ENCODE measurements at regions not wholly inside any gene's neighbourhood (a gene's known extent, or its start where the extent isn't known, plus 50 kb on each side); places are given as distances from the start of the nearest gene placed in this dataset.

GRCh38 chr2:173690349-173690748, 274.8 kb downstream of the SP3 start:
- intact Hi-C loops (cut with micrococcal nuclease): no loop called here

GRCh38 chr2:173692068-173692467, 273.1 kb downstream of the SP3 start:
- Histone ChIP-seq H3K36me3 (no peaks in the 10 kb centered on the region), H3K9me3 (replicated peaks) (peaks cover 5% of the 10 kb centered on the region), H3K27me3 (ENCODE audit: low read depth) (no peaks in the 10 kb centered on the region), H3K27ac (replicated peaks) (no peak overlapping the region), H3K4me3 (no peak overlapping the region), H3K4me1 (no peaks in the 10 kb centered on the region)
- no peak for DNase-seq
- intact Hi-C loops (cut with micrococcal nuclease): no loop called here
- TF ChIP-seq, protein P1, sequence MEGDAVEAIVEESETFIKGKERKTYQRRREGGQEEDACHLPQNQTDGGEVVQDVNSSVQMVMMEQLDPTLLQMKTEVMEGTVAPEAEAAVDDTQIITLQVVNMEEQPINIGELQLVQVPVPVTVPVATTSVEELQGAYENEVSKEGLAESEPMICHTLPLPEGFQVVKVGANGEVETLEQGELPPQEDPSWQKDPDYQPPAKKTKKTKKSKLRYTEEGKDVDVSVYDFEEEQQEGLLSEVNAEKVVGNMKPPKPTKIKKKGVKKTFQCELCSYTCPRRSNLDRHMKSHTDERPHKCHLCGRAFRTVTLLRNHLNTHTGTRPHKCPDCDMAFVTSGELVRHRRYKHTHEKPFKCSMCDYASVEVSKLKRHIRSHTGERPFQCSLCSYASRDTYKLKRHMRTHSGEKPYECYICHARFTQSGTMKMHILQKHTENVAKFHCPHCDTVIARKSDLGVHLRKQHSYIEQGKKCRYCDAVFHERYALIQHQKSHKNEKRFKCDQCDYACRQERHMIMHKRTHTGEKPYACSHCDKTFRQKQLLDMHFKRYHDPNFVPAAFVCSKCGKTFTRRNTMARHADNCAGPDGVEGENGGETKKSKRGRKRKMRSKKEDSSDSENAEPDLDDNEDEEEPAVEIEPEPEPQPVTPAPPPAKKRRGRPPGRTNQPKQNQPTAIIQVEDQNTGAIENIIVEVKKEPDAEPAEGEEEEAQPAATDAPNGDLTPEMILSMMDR (IDR thresholded peaks at IDR 0.05; ENCODE audit: borderline replicate concordance): no peak

More at GRCh38 chr2:173690349-173690748, 274.8 kb downstream of the SP3 start:
- peaks cover 5% of the 10 kb centered on the region for H3K9me3 ChIP-seq (replicated peaks)
- DNase-seq: no peak
- H3K27ac ChIP-seq (replicated peaks): no peak overlapping the region
- no peak overlapping the region for H3K4me3 ChIP-seq
- H3K27me3 ChIP-seq (ENCODE audit: low read depth): no peaks in the 10 kb centered on the region
- TF ChIP-seq, protein P1 (IDR thresholded peaks at IDR 0.05; ENCODE audit: borderline replicate concordance): no peak
- H3K36me3 ChIP-seq: no peaks in the 10 kb centered on the region
- no peaks in the 10 kb centered on the region for H3K4me1 ChIP-seq

- Histone ChIP-seq H3K4me3 (no peak overlapping the region), H3K9me3 (replicated peaks) (peaks cover 5% of the 10 kb centered on the region), H3K36me3 (no peaks in the 10 kb centered on the region), H3K4me1 (no peaks in the 10 kb centered on the region), H3K27me3 (ENCODE audit: low read depth) (no peaks in the 10 kb centered on the region), H3K27ac (replicated peaks) (no peak overlapping the region)
- intact Hi-C loops (cut with micrococcal nuclease): no loop called here
- no peak for DNase-seq
- TF ChIP-seq, protein P1 (IDR thresholded peaks at IDR 0.05; ENCODE audit: borderline replicate concordance): no peak
These were observed 272.1 kb downstream of the SP3 start for GRCh38 chr2:173693044-173693589.

DNA sequence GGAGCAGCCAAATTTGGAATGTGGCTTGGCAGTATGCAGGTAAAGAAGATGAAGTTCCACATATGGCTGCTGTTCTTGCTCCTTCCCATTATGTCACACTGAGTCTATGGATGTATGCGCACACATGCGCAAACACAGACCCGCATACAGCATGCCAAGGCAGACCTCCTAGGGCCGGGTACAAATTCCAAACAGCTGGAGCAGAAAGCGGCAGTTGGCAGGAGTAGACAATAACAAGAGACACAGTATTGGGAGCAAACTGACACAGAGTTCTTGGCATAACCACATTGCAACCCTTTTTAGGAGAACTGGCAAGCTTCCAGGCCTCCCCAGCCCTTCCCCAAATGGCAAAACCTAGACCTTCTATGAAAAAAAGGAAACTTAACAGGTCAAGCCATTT, 268.9 kb downstream of the SP3 start:
- no peak for DNase-seq
- TF ChIP-seq, protein P1 (IDR thresholded peaks at IDR 0.05; ENCODE audit: borderline replicate concordance): no peak

GRCh38 chr2:173697929-173698328, 267.2 kb downstream of the SP3 start:
- H3K9me3 ChIP-seq (replicated peaks): peaks cover 8% of the 10 kb centered on the region
- TF ChIP-seq, protein P1 (IDR thresholded peaks at IDR 0.05; ENCODE audit: borderline replicate concordance): no peak
- H3K4me1 ChIP-seq: no peaks in the 10 kb centered on the region
- DNase-seq: no peak
- H3K4me3 ChIP-seq: no peak overlapping the region
- H3K36me3 ChIP-seq: no peaks in the 10 kb centered on the region
- intact Hi-C loops (cut with micrococcal nuclease): no loop called here
- no peak overlapping the region for H3K27ac ChIP-seq (replicated peaks)
- no peaks in the 10 kb centered on the region for H3K27me3 ChIP-seq (ENCODE audit: low read depth)

More for the DNA sequence above, 268.9 kb downstream of the SP3 start:
- no peak overlapping the region for H3K27ac ChIP-seq (replicated peaks)
- no peaks in the 10 kb centered on the region for H3K4me1 ChIP-seq
- H3K27me3 ChIP-seq (ENCODE audit: low read depth): no peaks in the 10 kb centered on the region
- intact Hi-C loops (cut with micrococcal nuclease): no loop called here
- no peaks in the 10 kb centered on the region for H3K36me3 ChIP-seq
- H3K4me3 ChIP-seq: no peak overlapping the region
- peaks cover 8% of the 10 kb centered on the region for H3K9me3 ChIP-seq (replicated peaks)
